ENCODE measurements at regions not wholly inside any gene's neighbourhood (a gene's known extent, or its start where the extent isn't known, plus 50 kb on each side); places are given as distances from the start of the nearest gene placed in this dataset.

DNA sequence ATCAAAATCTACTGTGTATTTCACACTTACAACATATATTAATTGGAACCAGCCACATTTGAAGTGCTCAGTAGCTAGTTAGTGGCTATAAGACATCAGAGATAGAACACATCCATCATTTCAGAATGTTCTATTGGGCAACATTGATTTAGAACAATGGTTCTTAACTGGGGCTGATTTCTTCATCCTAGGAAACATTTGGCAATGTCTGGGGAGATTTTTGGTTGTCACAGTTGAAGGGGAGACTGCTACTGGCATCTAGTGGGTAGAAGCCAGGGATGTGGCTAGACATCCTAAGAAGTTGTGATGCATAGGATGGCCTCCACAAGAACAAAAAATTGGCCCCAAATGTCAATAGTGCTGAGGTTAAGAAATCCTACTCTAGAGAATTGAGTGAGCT is 132.5 kb downstream of the OLIG3 start:
- in situ Hi-C loops (cut with MboI; ENCODE audit: low sequenced_read_pairs, unreplicated experiment): no loop called here
- TF ChIP-seq, protein P1, sequence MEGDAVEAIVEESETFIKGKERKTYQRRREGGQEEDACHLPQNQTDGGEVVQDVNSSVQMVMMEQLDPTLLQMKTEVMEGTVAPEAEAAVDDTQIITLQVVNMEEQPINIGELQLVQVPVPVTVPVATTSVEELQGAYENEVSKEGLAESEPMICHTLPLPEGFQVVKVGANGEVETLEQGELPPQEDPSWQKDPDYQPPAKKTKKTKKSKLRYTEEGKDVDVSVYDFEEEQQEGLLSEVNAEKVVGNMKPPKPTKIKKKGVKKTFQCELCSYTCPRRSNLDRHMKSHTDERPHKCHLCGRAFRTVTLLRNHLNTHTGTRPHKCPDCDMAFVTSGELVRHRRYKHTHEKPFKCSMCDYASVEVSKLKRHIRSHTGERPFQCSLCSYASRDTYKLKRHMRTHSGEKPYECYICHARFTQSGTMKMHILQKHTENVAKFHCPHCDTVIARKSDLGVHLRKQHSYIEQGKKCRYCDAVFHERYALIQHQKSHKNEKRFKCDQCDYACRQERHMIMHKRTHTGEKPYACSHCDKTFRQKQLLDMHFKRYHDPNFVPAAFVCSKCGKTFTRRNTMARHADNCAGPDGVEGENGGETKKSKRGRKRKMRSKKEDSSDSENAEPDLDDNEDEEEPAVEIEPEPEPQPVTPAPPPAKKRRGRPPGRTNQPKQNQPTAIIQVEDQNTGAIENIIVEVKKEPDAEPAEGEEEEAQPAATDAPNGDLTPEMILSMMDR (IDR thresholded peaks at IDR 0.05; ENCODE audit: borderline replicate concordance, control extremely low read depth, extremely low read depth, insufficient read depth, missing control alignments): no peak
- no peak for DNase-seq (ENCODE audit: low spot score)

DNA sequence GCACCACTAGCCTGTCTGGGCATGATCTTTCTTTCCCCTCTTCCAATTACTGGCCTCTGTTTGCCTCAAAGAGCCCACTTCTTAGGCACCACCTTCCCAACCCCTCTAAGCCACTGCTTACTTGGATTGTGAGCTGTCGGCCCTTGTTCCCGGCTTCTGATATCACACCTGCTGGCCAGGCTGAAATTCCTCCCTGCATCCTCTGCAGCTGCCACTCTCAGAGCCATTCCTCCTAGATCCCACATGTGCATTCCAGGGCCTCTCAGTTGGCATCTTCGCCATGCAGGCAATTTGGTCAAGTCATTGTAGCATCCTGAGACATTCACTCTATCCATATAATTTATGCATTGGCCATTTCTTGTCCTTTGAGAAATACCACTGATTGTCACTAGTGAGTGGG is 135.9 kb downstream of the OLIG3 start:
- DNase-seq (ENCODE audit: low spot score): no peak
- in situ Hi-C loops (cut with MboI; ENCODE audit: low sequenced_read_pairs, unreplicated experiment): no loop called here
- TF ChIP-seq, protein P1 (IDR thresholded peaks at IDR 0.05; ENCODE audit: borderline replicate concordance, control extremely low read depth, extremely low read depth, insufficient read depth, missing control alignments): no peak

DNA sequence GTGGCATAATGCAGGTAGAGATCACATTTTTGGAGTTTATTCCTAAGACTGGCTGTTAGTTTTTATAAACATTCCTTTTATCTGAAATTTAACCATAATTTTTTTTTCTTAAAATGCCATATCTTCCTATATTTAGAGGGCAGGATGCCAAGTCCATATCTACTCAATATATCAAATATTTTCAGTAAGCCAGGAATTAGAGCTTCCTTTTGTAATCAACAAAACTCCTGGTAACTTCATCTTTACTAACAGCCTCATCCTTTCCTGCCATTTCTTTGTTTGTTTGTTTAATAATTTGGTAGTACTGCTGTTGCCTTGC is 136.3 kb downstream of the OLIG3 start:
- TF ChIP-seq, protein P1 (IDR thresholded peaks at IDR 0.05; ENCODE audit: borderline replicate concordance, control extremely low read depth, extremely low read depth, insufficient read depth, missing control alignments): no peak
- no peak for DNase-seq (ENCODE audit: low spot score)
- in situ Hi-C loops (cut with MboI; ENCODE audit: low sequenced_read_pairs, unreplicated experiment): no loop called here

DNA sequence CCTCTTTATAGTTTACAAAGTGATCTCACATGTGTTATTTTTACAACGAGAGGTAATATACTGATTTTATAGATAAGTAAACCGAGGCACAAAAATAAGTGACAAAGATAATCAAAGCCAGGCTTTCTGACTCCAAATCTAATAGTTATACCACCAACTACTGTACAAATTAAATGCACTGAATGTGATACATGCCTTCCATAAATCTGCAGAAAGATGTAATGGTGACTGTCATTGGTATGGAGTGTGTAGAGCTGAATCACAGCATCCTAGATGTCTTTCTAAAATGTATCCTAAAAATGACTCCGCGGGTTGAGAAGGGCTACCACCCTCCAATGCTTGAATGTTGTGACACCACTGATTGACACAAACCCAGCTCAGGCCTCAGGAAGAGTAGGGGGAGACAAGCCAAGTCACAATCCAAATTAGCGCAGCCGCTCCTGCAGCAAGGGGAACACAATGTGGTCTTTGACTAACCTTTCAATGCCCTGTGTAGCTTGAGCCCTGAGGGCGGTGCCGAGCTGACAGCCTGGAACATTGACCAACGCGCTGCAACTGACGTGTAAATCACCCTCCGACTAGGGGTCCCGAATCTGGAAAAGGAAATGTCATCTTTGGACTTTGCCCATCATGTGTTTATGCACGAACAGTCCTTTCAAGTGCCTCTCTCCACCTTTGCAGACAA is 136.8 kb downstream of the OLIG3 start:
- TF ChIP-seq, protein P1 (IDR thresholded peaks at IDR 0.05; ENCODE audit: borderline replicate concordance, control extremely low read depth, extremely low read depth, insufficient read depth, missing control alignments): no peak
- in situ Hi-C loops (cut with MboI; ENCODE audit: low sequenced_read_pairs, unreplicated experiment): no loop called here
- no peak for DNase-seq (ENCODE audit: low spot score)

DNA sequence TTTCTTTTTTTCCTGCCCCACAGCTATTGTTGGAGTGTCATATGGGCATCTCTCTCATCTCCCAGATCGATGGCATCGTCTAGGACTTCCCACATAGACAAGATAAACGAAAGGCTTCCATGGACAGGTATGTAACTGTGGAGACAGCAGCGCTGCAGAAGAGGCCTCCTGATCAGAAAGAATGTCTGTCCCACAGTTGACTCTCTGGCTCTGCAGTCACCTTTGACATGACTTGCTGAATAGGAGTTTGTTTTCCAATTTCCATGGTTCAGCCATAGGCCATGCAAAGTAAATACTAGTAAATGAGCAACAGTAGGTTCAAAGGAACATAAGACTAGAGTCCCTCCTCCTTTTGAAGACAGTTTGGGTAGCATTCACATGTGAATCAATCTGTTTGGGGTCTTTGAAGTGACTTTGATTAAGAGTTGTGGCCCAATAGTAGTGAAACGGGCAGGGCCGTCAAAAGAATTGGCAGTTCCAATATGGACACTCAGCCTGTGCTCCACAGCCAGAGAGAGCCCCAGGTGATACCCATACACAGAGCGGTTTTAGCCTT is 134.7 kb upstream of the IFNGR1 start:
- DNase-seq (ENCODE audit: low spot score): no peak
- TF ChIP-seq, protein P1 (IDR thresholded peaks at IDR 0.05; ENCODE audit: borderline replicate concordance, control extremely low read depth, extremely low read depth, insufficient read depth, missing control alignments): no peak
- in situ Hi-C loops (cut with MboI; ENCODE audit: low sequenced_read_pairs, unreplicated experiment): no loop called here

DNA sequence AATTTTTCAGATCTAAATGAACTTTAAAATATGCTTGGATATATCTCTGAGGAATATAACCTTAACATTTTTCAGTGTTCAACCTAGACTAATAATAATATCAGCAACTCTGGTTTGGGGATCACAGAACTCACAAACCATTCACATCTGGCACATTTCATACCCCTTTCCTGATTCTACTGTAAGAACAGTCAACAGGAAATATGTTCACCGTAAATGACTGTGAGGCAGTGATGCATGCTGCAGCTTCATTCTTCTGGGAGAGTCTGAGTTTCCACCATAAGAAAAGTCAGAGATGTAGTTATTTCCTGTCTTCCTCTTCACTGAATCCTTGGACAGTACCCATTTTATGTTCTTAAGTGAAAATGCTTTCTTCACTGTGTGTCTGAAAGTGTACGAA is 134.2 kb upstream of the IFNGR1 start:
- in situ Hi-C loops (cut with MboI; ENCODE audit: low sequenced_read_pairs, unreplicated experiment): no loop called here
- DNase-seq (ENCODE audit: low spot score): no peak
- TF ChIP-seq, protein P1 (IDR thresholded peaks at IDR 0.05; ENCODE audit: borderline replicate concordance, control extremely low read depth, extremely low read depth, insufficient read depth, missing control alignments): no peak

Measured in GM13976 (cell line).